ENCODE measurements at regions not wholly inside any gene's neighbourhood (a gene's known extent, or its start where the extent isn't known, plus 50 kb on each side); places are given as distances from the start of the nearest gene placed in this dataset.

GRCh38 chr7:41333511-41333910, 369.4 kb downstream of the INHBA start:
- no peak for TF ChIP-seq CTCF (conservative IDR thresholded peaks at IDR 0.05 in 1 of 2, IDR thresholded peaks at IDR 0.05 in 1 of 2; ENCODE audit: extremely low read depth in 1 of 2, insufficient read depth in 1 of 2, low read depth in 1 of 2, low read length in 2 of 2)
- TF ChIP-seq EZH2 (IDR thresholded peaks at IDR 0.05; ENCODE audit: borderline replicate concordance, low read length) = no peak
